ENCODE measurements at regions not wholly inside any gene's neighbourhood (a gene's known extent, or its start where the extent isn't known, plus 50 kb on each side); places are given as distances from the start of the nearest gene placed in this dataset.

DNA sequence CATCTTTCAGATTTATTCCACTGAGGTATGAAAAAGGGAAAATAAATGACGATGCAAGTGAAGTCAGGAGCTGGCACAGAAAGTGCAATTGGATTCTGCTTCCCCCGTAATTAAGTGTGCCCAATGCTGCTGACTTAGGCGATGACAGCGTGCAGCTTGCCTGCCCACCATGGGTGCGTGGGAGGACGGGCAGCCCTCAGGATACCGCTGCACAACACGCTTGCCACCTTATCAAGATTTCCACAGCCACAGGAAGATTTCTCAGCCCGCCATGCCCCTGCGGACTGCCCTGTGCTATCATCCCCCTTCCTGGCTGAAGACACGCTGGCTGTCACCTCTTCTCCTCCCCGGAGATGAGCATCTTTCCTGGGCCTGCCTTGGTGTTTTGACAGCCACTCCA lies 103.3 kb upstream of the BACH2 start:
- TF ChIP-seq POLR2A (IDR thresholded peaks at IDR 0.05), result no peak
- TF ChIP-seq, protein P1, sequence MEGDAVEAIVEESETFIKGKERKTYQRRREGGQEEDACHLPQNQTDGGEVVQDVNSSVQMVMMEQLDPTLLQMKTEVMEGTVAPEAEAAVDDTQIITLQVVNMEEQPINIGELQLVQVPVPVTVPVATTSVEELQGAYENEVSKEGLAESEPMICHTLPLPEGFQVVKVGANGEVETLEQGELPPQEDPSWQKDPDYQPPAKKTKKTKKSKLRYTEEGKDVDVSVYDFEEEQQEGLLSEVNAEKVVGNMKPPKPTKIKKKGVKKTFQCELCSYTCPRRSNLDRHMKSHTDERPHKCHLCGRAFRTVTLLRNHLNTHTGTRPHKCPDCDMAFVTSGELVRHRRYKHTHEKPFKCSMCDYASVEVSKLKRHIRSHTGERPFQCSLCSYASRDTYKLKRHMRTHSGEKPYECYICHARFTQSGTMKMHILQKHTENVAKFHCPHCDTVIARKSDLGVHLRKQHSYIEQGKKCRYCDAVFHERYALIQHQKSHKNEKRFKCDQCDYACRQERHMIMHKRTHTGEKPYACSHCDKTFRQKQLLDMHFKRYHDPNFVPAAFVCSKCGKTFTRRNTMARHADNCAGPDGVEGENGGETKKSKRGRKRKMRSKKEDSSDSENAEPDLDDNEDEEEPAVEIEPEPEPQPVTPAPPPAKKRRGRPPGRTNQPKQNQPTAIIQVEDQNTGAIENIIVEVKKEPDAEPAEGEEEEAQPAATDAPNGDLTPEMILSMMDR (IDR thresholded peaks at IDR 0.05), result no peak

All from uterus (tissue), 2 donors.